Mucosa of descending colon (tissue), 3 donors: ENCODE measurements at regions not wholly inside any gene's neighbourhood (a gene's known extent, or its start where the extent isn't known, plus 50 kb on each side); places are given as distances from the start of the nearest gene placed in this dataset.

Source experiments
- ATAC-seq: fragments of 200-7000 bp; cut with Tn5 transposase; one replicate; pipeline ENCODE4 v1.9.1; 2020; ENCODE audit warnings: mild to moderate bottlenecking, moderate library complexity
- DNase-seq, 3 donors: peaks; one replicate each; pipeline ENCODE4 v3.0.0-alpha.2; 2020
- H3K36me3 ChIP-seq: fragments of 200-600 bp; one replicate; pipeline ENCODE4 v1.8.0; 2021; ENCODE audit warnings: low read depth, mild to moderate bottlenecking
- H3K4me1 ChIP-seq: fragments of 200-600 bp; one replicate; pipeline ENCODE4 v1.8.0; 2021; ENCODE audit warnings: low read depth, mild to moderate bottlenecking
- H3K4me3 ChIP-seq: fragments of 200-600 bp; one replicate; pipeline ENCODE4 v1.8.0; 2021; ENCODE audit warnings: mild to moderate bottlenecking
- H3K9me3 ChIP-seq: fragments of 200-600 bp; one replicate; pipeline ENCODE4 v1.8.0; 2021; ENCODE audit warnings: mild to moderate bottlenecking
- intact Hi-C, 2 donors: fragments of 100-400 bp; cut with DNase I in 1 of 2; cut with micrococcal nuclease in 1 of 2; formaldehyde crosslinking; loops; one replicate each; pipeline versions ENCODE4 v1.11.0 to v1.11.1; 2022; cut with DNase I, micrococcal nuclease
- TF ChIP-seq, protein P1 (sequence below): fragments of 200-600 bp; IDR thresholded peaks from one replicate; pipeline ENCODE4 v1.8.0; 2022; ENCODE audit warnings: antibody characterized with exemption, mild to moderate bottlenecking
- donor health status: DM: no; HTN: no; CAD: no; lungs with moderate emphysema.
- donor health status: DM: no; HTN: no; CAD: no.
- donor health status: DM: no; HTN: yes; CAD: no.

GRCh38 chr11:62073061-62073460, 50.8 kb upstream of the INCENP start:
- no peak overlapping the region for H3K4me3 ChIP-seq
- intact Hi-C loops = no loop called here
- H3K4me1 ChIP-seq = no peaks in the 10 kb centered on the region
- ATAC-seq = no peak
- no peaks in the 10 kb centered on the region for H3K9me3 ChIP-seq
- H3K36me3 ChIP-seq = no peaks in the 10 kb centered on the region
- no peak for DNase-seq
- TF ChIP-seq, protein P1, sequence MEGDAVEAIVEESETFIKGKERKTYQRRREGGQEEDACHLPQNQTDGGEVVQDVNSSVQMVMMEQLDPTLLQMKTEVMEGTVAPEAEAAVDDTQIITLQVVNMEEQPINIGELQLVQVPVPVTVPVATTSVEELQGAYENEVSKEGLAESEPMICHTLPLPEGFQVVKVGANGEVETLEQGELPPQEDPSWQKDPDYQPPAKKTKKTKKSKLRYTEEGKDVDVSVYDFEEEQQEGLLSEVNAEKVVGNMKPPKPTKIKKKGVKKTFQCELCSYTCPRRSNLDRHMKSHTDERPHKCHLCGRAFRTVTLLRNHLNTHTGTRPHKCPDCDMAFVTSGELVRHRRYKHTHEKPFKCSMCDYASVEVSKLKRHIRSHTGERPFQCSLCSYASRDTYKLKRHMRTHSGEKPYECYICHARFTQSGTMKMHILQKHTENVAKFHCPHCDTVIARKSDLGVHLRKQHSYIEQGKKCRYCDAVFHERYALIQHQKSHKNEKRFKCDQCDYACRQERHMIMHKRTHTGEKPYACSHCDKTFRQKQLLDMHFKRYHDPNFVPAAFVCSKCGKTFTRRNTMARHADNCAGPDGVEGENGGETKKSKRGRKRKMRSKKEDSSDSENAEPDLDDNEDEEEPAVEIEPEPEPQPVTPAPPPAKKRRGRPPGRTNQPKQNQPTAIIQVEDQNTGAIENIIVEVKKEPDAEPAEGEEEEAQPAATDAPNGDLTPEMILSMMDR = no peak

- Histone ChIP-seq H3K4me1 (no peaks in the 10 kb centered on the region), H3K9me3 (no peaks in the 10 kb centered on the region), H3K36me3 (no peaks in the 10 kb centered on the region), H3K4me3 (no peak overlapping the region)
- TF ChIP-seq, protein P1 = no peak
- DNase-seq = no peak
- intact Hi-C loops = no loop called here
- no peak for ATAC-seq
These were observed 52.4 kb upstream of the INCENP start for GRCh38 chr11:62071408-62071807.

DNA sequence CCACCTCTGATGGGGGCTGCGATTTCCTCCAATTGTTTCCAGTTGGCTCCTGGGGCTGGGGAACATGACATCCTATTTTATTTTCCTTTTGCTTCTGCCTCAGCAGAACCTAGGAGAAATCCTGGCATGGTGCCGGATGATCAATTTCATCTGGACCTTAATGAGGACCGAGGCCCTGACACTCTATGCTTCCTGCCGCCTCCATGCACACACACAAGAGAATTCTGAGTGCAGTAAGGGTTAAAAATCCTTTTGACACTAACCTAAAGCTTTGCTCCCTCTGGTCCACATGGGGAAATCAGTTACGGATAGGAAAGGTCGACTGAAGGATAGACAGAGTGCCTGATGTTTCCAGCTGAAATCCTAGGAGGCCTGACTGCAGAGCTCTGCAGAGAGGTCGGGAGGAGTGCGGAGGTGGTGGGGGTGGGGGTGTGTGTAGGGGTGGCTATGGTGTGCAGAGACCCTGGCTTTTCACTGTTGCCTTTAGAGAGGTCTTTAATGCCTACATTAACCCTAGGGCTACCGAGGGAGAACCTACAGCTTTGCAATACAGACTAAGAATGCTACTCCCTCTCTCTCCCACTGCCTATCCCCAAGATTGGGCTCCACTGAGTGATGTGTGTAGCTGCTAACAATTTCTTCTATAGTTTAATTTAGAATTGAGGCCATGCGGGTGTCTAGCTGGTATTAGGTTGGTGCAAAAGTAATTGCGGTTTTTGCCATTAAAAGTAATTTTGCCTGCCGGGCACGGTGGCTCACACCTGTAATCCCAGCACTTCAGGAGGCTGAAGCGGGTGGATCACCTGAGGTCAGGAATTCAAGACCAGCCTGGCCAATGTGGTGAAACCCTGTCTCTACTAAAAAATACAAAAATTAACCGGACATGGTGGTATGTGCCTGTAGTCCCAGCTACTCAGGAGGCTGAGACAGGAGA, 53.6 kb upstream of the INCENP start:
- TF ChIP-seq, protein P1 = no peak
- intact Hi-C loops = no loop called here
- no peaks in the 10 kb centered on the region for H3K4me1 ChIP-seq
- H3K4me3 ChIP-seq = no peak overlapping the region
- no peaks in the 10 kb centered on the region for H3K36me3 ChIP-seq
- ATAC-seq (no peak), DNase-seq (no peak)
- no peaks in the 10 kb centered on the region for H3K9me3 ChIP-seq

GRCh38 chr11:62069374-62069773, 54.4 kb upstream of the INCENP start:
- no peaks in the 10 kb centered on the region for H3K4me1 ChIP-seq
- intact Hi-C loops = no loop called here
- DNase-seq (no peak), ATAC-seq (no peak)
- no peaks in the 10 kb centered on the region for H3K9me3 ChIP-seq
- no peak overlapping the region for H3K4me3 ChIP-seq
- TF ChIP-seq, protein P1 = no peak
- no peaks in the 10 kb centered on the region for H3K36me3 ChIP-seq

DNA sequence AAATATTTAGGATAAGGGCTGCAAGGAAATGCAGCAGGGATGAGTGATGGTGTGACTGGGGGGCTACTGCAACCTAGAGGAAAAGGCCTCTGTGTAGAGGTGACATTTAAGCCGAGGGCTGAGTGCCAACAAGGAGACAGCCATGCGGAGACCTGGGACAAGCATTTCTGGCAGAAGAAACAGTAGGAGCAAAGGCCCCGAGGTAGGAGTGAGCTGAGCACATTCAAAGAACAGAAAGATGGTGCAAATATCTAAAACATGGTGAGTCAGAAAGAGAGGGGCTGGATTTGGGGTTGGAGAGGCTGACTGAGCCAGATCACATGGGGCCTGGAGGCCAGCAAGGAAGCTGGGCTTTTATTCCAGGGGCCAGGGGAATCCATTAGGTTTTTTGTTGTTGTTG, 55.1 kb upstream of the INCENP start:
- ATAC-seq (no peak), DNase-seq (no peak)
- intact Hi-C loops = no loop called here
- TF ChIP-seq, protein P1 = no peak
- Histone ChIP-seq H3K4me1 (no peaks in the 10 kb centered on the region), H3K9me3 (no peaks in the 10 kb centered on the region), H3K4me3 (no peak overlapping the region), H3K36me3 (no peaks in the 10 kb centered on the region)
